Skeletal muscle satellite cell (primary cell): ENCODE measurements at regions not wholly inside any gene's neighbourhood (a gene's known extent, or its start where the extent isn't known, plus 50 kb on each side); places are given as distances from the start of the nearest gene placed in this dataset.

Experiments
- H3K27me3 ChIP-seq: 2 replicates; pipeline ENCODE4 v1.7.0; 2013; ENCODE audit warnings: low read length; ENCODE audit not compliant: control insufficient read depth, insufficient read depth
- H3K36me3 ChIP-seq: 2 replicates; pipeline ENCODE4 v1.7.0; 2013; ENCODE audit warnings: mild to moderate bottlenecking, control low read depth, low read length; ENCODE audit not compliant: insufficient read depth
- H3K4me1 ChIP-seq: 2 replicates; pipeline ENCODE4 v1.7.0; 2013; ENCODE audit warnings: low read length; ENCODE audit not compliant: control insufficient read depth, insufficient read depth
- H3K4me2 ChIP-seq: 2 replicates; pipeline ENCODE4 v1.7.0; 2013; ENCODE audit warnings: mild to moderate bottlenecking, low read length
- H3K4me3 ChIP-seq: 2 replicates; pipeline ENCODE4 v1.7.0; 2013; ENCODE audit warnings: low read length
- H3K9ac ChIP-seq: 2 replicates; pipeline ENCODE4 v1.7.0; 2013; ENCODE audit warnings: mild to moderate bottlenecking, low read depth, low read length, moderate library complexity
- H3K9me3 ChIP-seq: replicated peaks from 2 replicates; pipeline ENCODE4 v1.7.0; 2013; ENCODE audit warnings: mild to moderate bottlenecking, control low read depth, low read length

DNA sequence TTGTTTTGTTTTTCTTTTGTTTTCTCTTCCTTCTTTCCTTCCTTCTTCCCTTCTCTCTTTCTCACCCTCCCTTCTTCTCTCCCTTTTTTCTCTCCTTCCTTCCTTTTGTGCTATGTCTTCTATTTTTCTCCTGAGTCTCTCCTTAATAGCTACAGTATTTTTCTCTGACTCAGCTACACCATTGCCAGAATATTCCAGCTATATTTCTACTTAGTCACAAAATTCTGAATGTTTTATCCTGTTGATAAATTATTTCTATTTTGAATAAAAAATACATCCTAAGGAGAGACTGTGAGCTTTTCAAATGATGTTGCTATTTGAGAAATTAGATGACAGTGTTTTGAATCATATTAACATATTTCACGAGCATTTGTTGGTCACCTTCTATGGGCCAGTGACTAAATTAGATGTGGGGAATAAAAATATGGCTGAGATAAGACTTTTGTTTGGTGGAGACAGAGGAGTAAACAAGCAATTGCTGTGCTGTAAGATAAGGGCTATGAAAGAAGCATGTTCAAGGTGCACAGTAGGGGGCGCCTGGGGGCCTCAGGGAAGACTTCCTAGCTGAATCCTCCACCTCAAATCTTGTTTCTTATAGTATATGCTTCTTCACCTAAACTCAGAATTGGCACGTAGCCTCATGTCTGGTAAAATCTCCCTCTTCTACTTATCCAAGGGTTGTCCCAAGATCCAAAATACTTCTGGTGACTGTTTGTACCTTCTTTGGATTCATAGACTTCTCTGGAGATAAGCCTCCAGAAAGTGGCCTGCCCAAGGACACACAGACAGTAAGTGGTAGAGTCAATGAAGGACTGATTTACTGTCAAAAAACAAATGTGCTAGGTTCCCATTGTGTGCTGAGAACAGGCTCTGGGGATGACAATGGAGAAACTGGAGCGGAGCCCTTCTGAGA, 115.5 kb upstream of the CREB5 start:
- no peaks in the 10 kb centered on the region for H3K27me3 ChIP-seq
- H3K4me2 ChIP-seq: no peak overlapping the region
- H3K36me3 ChIP-seq: no peaks in the 10 kb centered on the region
- H3K4me3 ChIP-seq: no peak overlapping the region
- H3K9ac ChIP-seq: no peak overlapping the region
- H3K9me3 ChIP-seq: no peaks in the 10 kb centered on the region
- peaks cover 30% of the 10 kb centered on the region for H3K4me1 ChIP-seq

DNA sequence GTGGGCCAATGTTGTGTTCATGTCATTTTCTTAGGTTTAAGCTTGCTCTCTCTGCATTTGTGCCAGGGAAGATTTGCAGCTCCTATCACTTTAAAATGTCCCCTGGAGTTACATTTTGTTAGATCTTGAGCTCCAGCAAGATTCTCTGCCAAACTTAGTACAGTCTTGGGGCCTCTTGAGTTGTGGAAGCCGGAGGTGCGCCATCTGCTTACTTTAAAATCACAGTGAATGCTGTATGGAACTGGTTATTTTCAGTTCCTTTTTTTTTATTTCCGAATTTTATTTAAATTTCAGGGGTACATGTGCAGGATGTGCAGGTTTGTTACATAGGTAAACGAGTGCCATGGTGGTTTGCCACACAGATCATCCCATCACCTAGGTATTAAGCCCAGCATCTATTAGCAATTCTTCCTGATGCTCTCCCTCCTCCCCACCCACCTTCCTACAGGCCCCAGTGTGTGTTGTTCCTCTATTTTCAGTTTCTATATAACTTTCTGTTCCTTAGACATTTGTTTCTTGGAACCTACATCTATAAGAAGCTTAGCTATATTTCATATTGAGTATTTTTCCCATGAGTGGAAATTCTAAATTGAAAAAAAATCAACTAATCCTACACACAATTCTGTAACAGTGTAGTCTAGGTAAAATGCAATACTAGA, 114.4 kb upstream of the CREB5 start:
- peaks cover 36% of the 10 kb centered on the region for H3K4me1 ChIP-seq
- H3K4me3 ChIP-seq: no peak overlapping the region
- no peaks in the 10 kb centered on the region for H3K27me3 ChIP-seq
- H3K36me3 ChIP-seq: no peaks in the 10 kb centered on the region
- no peak overlapping the region for H3K9ac ChIP-seq
- no peaks in the 10 kb centered on the region for H3K9me3 ChIP-seq
- no peak overlapping the region for H3K4me2 ChIP-seq

DNA sequence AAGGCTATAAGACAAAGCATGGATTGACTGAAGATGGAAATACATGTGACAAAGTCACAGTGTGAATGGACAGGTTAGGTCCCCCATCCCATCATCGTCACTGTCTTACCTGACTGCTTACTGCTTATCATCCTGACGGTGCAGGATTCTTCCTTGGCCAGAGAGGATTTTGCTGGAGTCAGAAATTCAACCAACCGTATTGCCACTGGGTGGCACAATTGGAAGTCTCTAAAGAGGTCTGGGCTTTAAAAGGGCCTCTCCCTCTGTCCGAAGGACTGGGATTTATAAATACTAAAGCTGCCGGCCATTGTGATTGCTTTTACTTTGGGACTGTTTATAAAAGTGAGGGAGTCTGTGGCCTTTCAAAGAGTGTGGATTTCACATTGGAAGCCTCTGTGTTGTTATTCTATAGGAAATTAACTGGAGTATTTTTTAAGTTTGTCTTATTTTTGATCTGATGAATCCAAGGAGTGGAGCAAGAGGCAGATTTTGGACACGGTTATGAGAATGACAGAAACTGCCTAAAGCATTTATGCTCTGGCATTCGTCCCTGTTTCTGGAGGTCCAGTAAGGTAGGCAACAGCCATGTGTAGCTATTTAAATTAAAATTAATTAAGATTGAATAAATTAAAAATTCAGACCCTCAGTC, 113.3 kb upstream of the CREB5 start:
- no peaks in the 10 kb centered on the region for H3K27me3 ChIP-seq
- no peak overlapping the region for H3K4me3 ChIP-seq
- H3K9ac ChIP-seq: peak overlapping the region; percentile 64
- no peaks in the 10 kb centered on the region for H3K9me3 ChIP-seq
- H3K4me1 ChIP-seq: peaks cover 35% of the 10 kb centered on the region
- peak overlapping the region; percentile 54 for H3K4me2 ChIP-seq
- no peaks in the 10 kb centered on the region for H3K36me3 ChIP-seq

DNA sequence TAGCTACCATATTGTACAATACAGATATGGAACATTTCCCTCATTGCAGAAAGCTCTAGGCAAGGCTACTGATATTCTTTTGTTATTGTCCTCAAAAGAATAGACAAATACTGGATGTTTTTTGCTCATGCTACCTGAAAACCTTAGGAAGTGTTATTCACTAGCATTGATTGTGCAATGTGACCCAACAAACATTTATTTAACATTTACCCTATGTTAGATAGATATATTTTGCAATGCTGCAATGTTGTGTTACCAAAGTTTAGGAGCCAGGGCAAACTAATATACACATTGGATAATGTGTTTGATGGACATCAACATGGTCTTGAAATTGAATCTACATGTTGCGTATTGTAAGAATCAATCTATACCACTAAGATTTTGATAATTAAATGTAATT, 112.8 kb upstream of the CREB5 start:
- no peak overlapping the region for H3K4me2 ChIP-seq
- H3K27me3 ChIP-seq: no peaks in the 10 kb centered on the region
- no peaks in the 10 kb centered on the region for H3K36me3 ChIP-seq
- H3K4me1 ChIP-seq: peaks cover 35% of the 10 kb centered on the region
- no peaks in the 10 kb centered on the region for H3K9me3 ChIP-seq
- no peak overlapping the region for H3K4me3 ChIP-seq
- peak overlapping the region; percentile 64 for H3K9ac ChIP-seq

DNA sequence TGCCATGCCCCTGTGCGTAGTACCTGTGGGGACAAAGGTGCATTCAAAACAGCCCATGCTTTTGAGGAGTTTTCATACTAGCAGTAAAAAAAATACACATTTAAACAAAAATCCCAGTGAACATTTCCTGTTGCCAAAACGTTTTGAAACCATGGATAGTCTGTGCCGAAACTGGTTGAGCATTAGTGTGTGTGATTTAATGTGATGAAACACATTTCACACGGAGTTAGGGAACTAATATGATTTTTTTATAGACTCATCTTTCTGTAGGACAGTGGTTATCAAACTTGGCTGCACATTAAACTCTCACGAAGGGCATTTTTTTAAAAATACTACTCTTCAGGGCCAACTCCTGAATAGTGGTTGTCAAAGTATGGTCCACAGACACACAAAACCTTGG, 111.8 kb upstream of the CREB5 start:
- H3K4me3 ChIP-seq: no peak overlapping the region

DNA sequence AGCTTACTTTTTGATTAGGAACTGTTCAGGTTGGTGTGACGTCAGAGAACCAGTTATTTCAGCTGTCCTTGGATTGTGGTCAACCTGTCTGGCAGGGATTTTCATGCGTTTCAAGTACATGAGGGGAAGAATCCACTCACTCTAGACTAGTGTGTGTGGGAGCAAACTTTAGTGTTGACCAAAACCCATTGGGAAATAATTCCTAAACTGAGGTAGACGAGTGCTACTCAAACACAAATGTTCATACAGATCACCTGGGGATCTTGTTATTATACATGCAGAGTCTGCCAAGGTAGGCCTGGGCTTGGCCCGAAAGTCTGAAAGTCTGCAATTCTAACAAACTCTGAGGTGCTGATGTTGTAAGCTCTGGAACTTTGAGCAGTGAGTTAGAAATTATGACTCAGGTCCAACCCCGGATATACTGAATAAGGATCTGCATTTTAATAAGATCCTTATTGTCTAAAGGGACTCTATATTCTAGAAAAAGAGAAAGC, 111.1 kb upstream of the CREB5 start:
- no peak overlapping the region for H3K4me3 ChIP-seq
- no peaks in the 10 kb centered on the region for H3K9me3 ChIP-seq
- peak overlapping the region; percentile 43 for H3K4me2 ChIP-seq
- peaks cover 35% of the 10 kb centered on the region for H3K4me1 ChIP-seq
- no peaks in the 10 kb centered on the region for H3K27me3 ChIP-seq
- H3K36me3 ChIP-seq: no peaks in the 10 kb centered on the region
- peak overlapping the region; percentile 30 for H3K9ac ChIP-seq

More for the DNA sequence above, 111.8 kb upstream of the CREB5 start:
- no peaks in the 10 kb centered on the region for H3K36me3 ChIP-seq
- H3K4me2 ChIP-seq: no peak overlapping the region
- H3K9ac ChIP-seq: no peak overlapping the region
- no peaks in the 10 kb centered on the region for H3K9me3 ChIP-seq
- peaks cover 35% of the 10 kb centered on the region for H3K4me1 ChIP-seq
- no peaks in the 10 kb centered on the region for H3K27me3 ChIP-seq

DNA sequence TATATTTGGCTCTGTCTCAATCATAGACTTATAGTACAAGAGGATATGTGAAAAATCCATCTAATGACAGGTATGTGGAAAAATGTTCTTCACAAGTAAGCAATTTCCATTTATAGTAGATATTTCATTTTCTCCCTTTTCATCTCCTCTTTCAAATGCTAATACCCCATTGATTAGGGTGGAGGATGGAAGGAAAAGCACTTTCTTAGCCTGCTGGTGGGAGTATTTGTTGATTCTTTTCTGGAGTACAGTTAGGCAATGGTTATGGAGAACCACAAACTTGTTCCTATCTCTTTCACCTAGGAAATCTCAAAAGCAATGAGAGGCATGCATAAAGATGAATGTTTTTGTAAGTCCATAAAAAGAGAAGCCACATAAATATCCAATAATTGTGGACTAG, 108.0 kb upstream of the CREB5 start:
- Histone ChIP-seq H3K4me2 (no peak overlapping the region), H3K4me3 (no peak overlapping the region), H3K27me3 (no peaks in the 10 kb centered on the region), H3K36me3 (no peaks in the 10 kb centered on the region), H3K9me3 (no peaks in the 10 kb centered on the region), H3K4me1 (peaks cover 31% of the 10 kb centered on the region), H3K9ac (no peak overlapping the region)

DNA sequence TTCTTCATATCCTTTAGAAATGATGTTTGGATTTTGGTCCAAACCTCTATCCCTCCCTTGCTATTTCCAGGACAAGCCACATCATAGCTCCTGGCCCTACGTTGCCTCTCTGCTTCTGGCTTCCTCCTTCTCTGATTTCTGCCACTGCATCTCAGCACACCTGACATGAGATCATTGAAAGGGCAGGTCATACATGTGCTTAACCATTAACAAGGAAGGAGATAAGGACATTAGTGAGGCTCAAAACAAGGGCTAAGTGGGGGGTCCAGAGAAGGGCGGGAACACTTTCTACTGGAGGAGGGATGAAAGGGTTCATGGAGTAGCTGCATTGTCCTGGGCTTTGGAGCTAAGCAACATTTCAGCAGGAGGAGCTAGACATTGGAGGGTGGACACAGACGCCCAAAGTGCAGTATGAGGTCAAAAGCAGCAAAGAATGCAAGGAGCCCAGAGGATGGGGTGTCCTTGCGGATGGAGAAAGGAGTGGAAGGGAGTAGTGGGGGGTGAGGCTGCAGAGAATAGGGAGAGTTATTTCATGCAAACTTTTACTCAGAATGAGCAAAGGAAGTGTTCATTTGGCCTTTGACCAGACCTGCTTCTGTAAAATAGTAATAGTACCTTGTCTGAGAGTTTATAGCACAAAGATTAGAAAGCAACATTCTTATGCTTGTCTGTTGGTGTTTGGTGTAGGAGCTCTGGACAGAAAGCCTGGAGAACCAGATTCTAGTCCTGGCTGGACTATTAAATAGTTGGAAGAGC, 102.4 kb upstream of the CREB5 start:
- no peak overlapping the region for H3K4me2 ChIP-seq
- no peaks in the 10 kb centered on the region for H3K9me3 ChIP-seq
- H3K4me1 ChIP-seq: peaks cover 6% of the 10 kb centered on the region
- H3K36me3 ChIP-seq: no peaks in the 10 kb centered on the region
- H3K4me3 ChIP-seq: no peak overlapping the region
- no peak overlapping the region for H3K9ac ChIP-seq
- H3K27me3 ChIP-seq: peaks cover 8% of the 10 kb centered on the region

DNA sequence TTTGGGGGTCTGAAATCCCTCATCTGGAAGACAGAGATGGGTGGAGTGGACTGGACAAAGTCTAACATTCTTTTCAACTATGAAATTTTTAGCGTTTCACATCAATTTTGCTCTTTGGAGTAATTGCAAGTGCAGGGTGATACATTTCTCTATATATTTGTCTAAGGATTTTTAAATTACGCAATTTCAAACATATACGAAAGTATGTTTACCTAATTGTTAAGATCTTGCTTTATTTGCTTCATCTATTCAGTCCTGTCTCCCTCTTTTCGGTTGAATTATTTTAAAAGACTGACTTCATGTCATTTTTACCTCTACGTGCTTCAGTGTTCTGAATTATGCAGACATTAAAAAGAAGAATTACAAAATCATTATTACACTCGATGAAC, 101.9 kb upstream of the CREB5 start:
- Histone ChIP-seq H3K36me3 (no peaks in the 10 kb centered on the region), H3K27me3 (peaks cover 9% of the 10 kb centered on the region), H3K9ac (no peak overlapping the region), H3K4me3 (no peak overlapping the region), H3K9me3 (no peaks in the 10 kb centered on the region), H3K4me2 (no peak overlapping the region), H3K4me1 (peaks cover 12% of the 10 kb centered on the region)

DNA sequence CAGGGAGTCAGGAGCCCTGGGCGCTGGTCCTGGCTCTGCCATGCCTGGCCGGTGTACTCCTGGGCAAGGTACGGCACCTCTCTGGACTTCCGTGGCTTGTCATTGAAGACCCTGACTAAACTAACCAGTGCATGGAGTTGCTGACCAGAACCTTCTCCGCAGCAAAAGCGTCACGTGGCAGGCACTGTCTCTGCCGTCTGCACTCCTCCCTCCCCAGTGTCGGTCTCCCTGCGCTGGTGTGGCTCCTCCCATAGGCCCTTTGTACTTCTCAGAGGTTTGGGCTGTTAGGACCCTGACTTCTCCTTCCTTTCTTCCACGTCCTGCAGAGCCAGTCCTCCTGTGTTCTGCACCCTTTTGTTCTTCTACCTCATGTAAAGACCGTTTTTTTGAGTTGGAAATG, 100.6 kb upstream of the CREB5 start:
- Histone ChIP-seq H3K9ac (no peak overlapping the region), H3K4me2 (no peak overlapping the region), H3K27me3 (peaks cover 9% of the 10 kb centered on the region), H3K36me3 (no peaks in the 10 kb centered on the region), H3K4me3 (no peak overlapping the region), H3K4me1 (peaks cover 22% of the 10 kb centered on the region), H3K9me3 (no peaks in the 10 kb centered on the region)

DNA sequence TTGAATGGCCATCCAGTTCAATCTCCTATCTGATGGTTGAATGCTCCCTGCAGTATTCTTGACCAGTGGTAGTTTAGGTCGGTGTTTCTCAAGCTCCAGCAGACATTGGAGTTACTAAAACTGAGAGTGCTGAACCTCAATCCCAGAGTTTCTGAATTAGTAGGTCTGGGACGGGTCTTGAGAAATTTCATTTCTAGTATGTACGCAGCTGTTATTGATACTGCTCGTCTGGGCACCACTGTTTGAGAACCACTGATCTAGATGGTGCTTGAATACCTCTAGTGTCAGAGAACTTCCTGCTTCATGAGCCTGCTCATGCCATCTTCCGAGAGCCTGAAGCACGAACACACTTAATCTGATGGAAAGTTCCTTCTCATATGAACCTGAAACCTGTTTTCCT, 99.4 kb upstream of the CREB5 start:
- H3K4me1 ChIP-seq: peaks cover 32% of the 10 kb centered on the region
- H3K4me3 ChIP-seq: no peak overlapping the region
- peaks cover 9% of the 10 kb centered on the region for H3K27me3 ChIP-seq
- no peak overlapping the region for H3K4me2 ChIP-seq
- no peak overlapping the region for H3K9ac ChIP-seq
- H3K9me3 ChIP-seq: no peaks in the 10 kb centered on the region
- no peaks in the 10 kb centered on the region for H3K36me3 ChIP-seq
